HCT116 (cell line): ENCODE measurements at regions not wholly inside any gene's neighbourhood (a gene's known extent, or its start where the extent isn't known, plus 50 kb on each side); places are given as distances from the start of the nearest gene placed in this dataset.

ENCODE experiments used
- ATAC-seq: fragments of 200-7000 bp; cut with Tn5 transposase; 2 replicates; pipeline ENCODE4 v1.9.1; 2020; ENCODE audit warnings: mild to moderate bottlenecking, moderate library complexity
- BruUV-seq: library from RNA; stranded (reverse); fragments of 400-500 nt; replicated peaks from 2 replicates; lab custom pipeline; 2021; lab: Mats Ljungman, UMichigan
- CTCF ChIA-PET: fragments of 300-600 bp; sonication (Branson Sonifier 250); formaldehyde crosslinking; loops from one replicate; lab custom pipeline; 2021; ENCODE audit warnings: antibody characterized with exemption; lab: Charles Lee
- POLR2A ChIA-PET: fragments of 300-600, 350-600 bp; sonication (Branson Sonifier 250); formaldehyde crosslinking; loops from one replicate; lab custom pipeline; 2021; ENCODE audit warnings: antibody characterized with exemption; lab: Charles Lee
- RAD21 ChIA-PET, 2 experiments: fragments of 300-600 bp; sonication (Branson Sonifier 250); formaldehyde crosslinking; loops; one replicate each; lab custom pipeline; 2023; ENCODE audit warnings: low total read pairs in 2 of 2; ENCODE audit not compliant: uncharacterized antibody in 2 of 2, unreplicated experiment in 2 of 2, low non-redundant PET in 1 of 2; lab: Charles Lee
- DNase-seq: peaks from one replicate; pipeline ENCODE4 v3.0.0-alpha.2; 2010; ENCODE audit warnings: low read depth, low spot score
- H2AFZ ChIP-seq: fragments of 200-600 bp; shearing (Covaris generic), sonication (generic); 2 replicates; pipeline ENCODE4 v1.6.1; 2017; ENCODE audit warnings: low read depth, mixed run types, mixed read lengths, antibody characterized with exemption, low read length; ENCODE audit not compliant: poor library complexity, severe bottlenecking
- H3K27ac ChIP-seq: 2 replicates; pipeline ENCODE4 v1.5.1; 2012; ENCODE audit warnings: low read depth, low read length
- H3K27me3 ChIP-seq: fragments of 200-600 bp; sonication (generic); 2 replicates; pipeline ENCODE4 v1.6.1; 2016; ENCODE audit warnings: mixed run types, low read length, mixed read lengths; ENCODE audit not compliant: insufficient read depth
- H3K36me3 ChIP-seq, 2 experiments: fragments of 200-500 bp in 1 of 2; fragments of 200-600 bp in 1 of 2; sonication (Bioruptor generic) in 1 of 2; sonication (generic) in 1 of 2; 2 replicates each; pipeline versions ENCODE4 v1.5.1 to v1.6.1; 2014 to 2016; ENCODE audit warnings: low read length in 2 of 2, inconsistent platforms in 1 of 2, mixed read lengths in 1 of 2, mixed run types in 1 of 2; ENCODE audit not compliant: insufficient read depth in 2 of 2, control insufficient read depth in 1 of 2
- H3K4me1 ChIP-seq, 2 experiments: fragments of 200-600 bp in 1 of 2; sonication (generic) in 1 of 2; 2 replicates each; pipeline versions ENCODE4 v1.5.1 to v1.6.1; 2012 to 2017; ENCODE audit warnings: low read length in 2 of 2, inconsistent platforms in 1 of 2, mild to moderate bottlenecking in 1 of 2, mixed read lengths in 1 of 2, mixed run types in 1 of 2, moderate library complexity in 1 of 2; ENCODE audit not compliant: insufficient read depth in 2 of 2, control insufficient read depth in 1 of 2
- H3K4me2 ChIP-seq: fragments of 200-600 bp; sonication (generic); 2 replicates; pipeline ENCODE4 v1.6.1; 2017; ENCODE audit warnings: mixed run types, low read length, mixed read lengths
- H3K4me3 ChIP-seq, 2 experiments: fragments of 200-600 bp in 1 of 2; sonication (generic) in 1 of 2; replicated peaks in 1 of 2; 2 replicates each; pipeline ENCODE4 v1.5.1; 2011 to 2016; ENCODE audit warnings: low read length in 2 of 2, control low read depth in 1 of 2, low read depth in 1 of 2, mild to moderate bottlenecking in 1 of 2, mixed read lengths in 1 of 2, mixed run types in 1 of 2
- H3K79me2 ChIP-seq: fragments of 200-600 bp; sonication (generic); 2 replicates; pipeline ENCODE4 v1.6.1; 2017; ENCODE audit warnings: mild to moderate bottlenecking, mixed run types, low read length, moderate library complexity, mixed read lengths; ENCODE audit not compliant: insufficient read depth
- H3K9ac ChIP-seq: fragments of 200-600 bp; sonication (generic); 2 replicates; pipeline ENCODE4 v1.6.1; 2016; ENCODE audit warnings: low read length, mixed read lengths
- H3K9me2 ChIP-seq: fragments of 200-600 bp; sonication (generic), shearing (Covaris generic); 2 replicates; pipeline ENCODE4 v1.6.1; 2017; ENCODE audit warnings: mixed run types, mild to moderate bottlenecking, moderate library complexity; ENCODE audit not compliant: insufficient read depth
- H3K9me3 ChIP-seq, 2 experiments: fragments of 200-500 bp in 1 of 2; fragments of 200-600 bp in 1 of 2; sonication (Bioruptor generic) in 1 of 2; sonication (generic) in 1 of 2; 2 replicates each; pipeline ENCODE4 v1.6.1; 2014 to 2017; ENCODE audit warnings: low read length in 2 of 2, mixed read lengths in 2 of 2, inconsistent platforms in 1 of 2, low read depth in 1 of 2, mild to moderate bottlenecking in 1 of 2, mixed run types in 1 of 2, moderate library complexity in 1 of 2; ENCODE audit not compliant: control insufficient read depth in 1 of 2, insufficient read depth in 1 of 2
- H4K20me1 ChIP-seq: fragments of 200-600 bp; sonication (generic), shearing (Covaris generic); 2 replicates; pipeline ENCODE4 v1.6.1; 2017; ENCODE audit warnings: mixed run types, mild to moderate bottlenecking, moderate library complexity; ENCODE audit not compliant: insufficient read depth
- CBX3 ChIP-seq: IDR thresholded peaks from 2 replicates; pipeline ENCODE4 v1.6.1; 2012; ENCODE audit warnings: low read depth
- CEBPB ChIP-seq: IDR thresholded peaks from 2 replicates; pipeline ENCODE4 v1.6.1; 2012; ENCODE audit warnings: low read depth
- EGR1 ChIP-seq: IDR thresholded peaks from 2 replicates; pipeline ENCODE4 v1.6.1; 2012; ENCODE audit warnings: low read depth
- EZH2 ChIP-seq: fragments of 200-600 bp; sonication (generic); IDR thresholded peaks from 2 replicates; pipeline ENCODE4 v1.6.1; 2017; ENCODE audit warnings: antibody characterized with exemption, mixed run types
- JUND ChIP-seq: IDR thresholded peaks from 2 replicates; pipeline ENCODE4 v1.6.1; 2012
- MAX ChIP-seq: IDR thresholded peaks from 2 replicates; pipeline ENCODE4 v1.6.1; 2012
- POLR2AphosphoS5 ChIP-seq: IDR thresholded peaks from 2 replicates; pipeline ENCODE4 v1.6.1; 2011; ENCODE audit warnings: mild to moderate bottlenecking, low read depth, low read length, moderate library complexity
- REST ChIP-seq: IDR thresholded peaks from 2 replicates; pipeline ENCODE4 v1.6.1; 2012; ENCODE audit warnings: low read depth
- SIN3A ChIP-seq: IDR thresholded peaks from 2 replicates; pipeline ENCODE4 v1.6.1; 2012; ENCODE audit warnings: low read depth
- SP1 ChIP-seq: IDR thresholded peaks from 2 replicates; pipeline ENCODE4 v1.6.1; 2012; ENCODE audit warnings: low read depth
- YY1 ChIP-seq: IDR thresholded peaks from 2 replicates; pipeline ENCODE4 v1.6.1; 2011; ENCODE audit warnings: low read length, low read depth, moderate library complexity, mild to moderate bottlenecking; ENCODE audit not compliant: insufficient replicate concordance; ENCODE audit errors: extremely low read depth
- ZBTB33 ChIP-seq: IDR thresholded peaks from 2 replicates; pipeline ENCODE4 v1.6.1; 2011; ENCODE audit warnings: mild to moderate bottlenecking, low read length, moderate library complexity; ENCODE audit not compliant: insufficient replicate concordance; ENCODE audit errors: extremely low read depth
- intact Hi-C: fragments of 100-400 bp; cut with micrococcal nuclease; formaldehyde crosslinking; loops from 2 replicates; pipeline ENCODE4 v1.10.0; 2022

- RAD21 ChIA-PET = no interaction called here
- H3K79me2 ChIP-seq = no peaks in the 10 kb centered on the region
- intact Hi-C loops = no loop called here
- CTCF ChIA-PET = no interaction called here
- peaks cover 8% of the 10 kb centered on the region; the same call in 1 of the 2 replicates for H3K27me3 ChIP-seq
- no peaks in the 10 kb centered on the region for H3K36me3 ChIP-seq
- ATAC-seq (no peak), DNase-seq (no peak)
- no peak overlapping the region for H3K4me2 ChIP-seq
- POLR2A ChIA-PET = no interaction called here
- H3K9ac ChIP-seq = no peak overlapping the region
- H2AFZ ChIP-seq = no peak overlapping the region
- no peaks in the 10 kb centered on the region for H3K9me2 ChIP-seq
- H3K4me3 ChIP-seq = no peak overlapping the region
- TF ChIP-seq CEBPB (no peak), MAX (no peak), EZH2 (no peak), CBX3 (no peak), ZBTB33 (no peak), SIN3A (no peak), SP1 (no peak), YY1 (no peak), REST (no peak), EGR1 (no peak), JUND (no peak), POLR2AphosphoS5 (no peak)
- H4K20me1 ChIP-seq = no peaks in the 10 kb centered on the region
- BruUV-seq = no TSS peak
- H3K4me1 ChIP-seq = no peaks in the 10 kb centered on the region
- H3K27ac ChIP-seq = no peak overlapping the region
- no peaks in the 10 kb centered on the region for H3K9me3 ChIP-seq
Observed at GRCh38 chr3:25002052-25002451, 426.0 kb upstream of the RARB start.
